ENCODE measurements at regions not wholly inside any gene's neighbourhood (a gene's known extent, or its start where the extent isn't known, plus 50 kb on each side); places are given as distances from the start of the nearest gene placed in this dataset.

- 72% methylated on average over 5 of the region's 5 CpGs for WGBS
- DNase-seq (ENCODE audit: low spot score), result no peak
- no peaks in the 10 kb centered on the region for H3K36me3 ChIP-seq (ENCODE audit: control insufficient read depth in 4 of 4, insufficient read depth in 3 of 4, low read depth in 1 of 4, low read length in 3 of 4)
- no peak overlapping the region for H3K27ac ChIP-seq (ENCODE audit: low read depth in 1 of 2, low read length in 2 of 2)
- H3K27me3 ChIP-seq (ENCODE audit: control insufficient read depth in 4 of 4, insufficient read depth in 4 of 4, low read length in 3 of 4), result no peaks in the 10 kb centered on the region
- TF ChIP-seq JUND (IDR thresholded peaks at IDR 0.05), result no peak
- no peak for TF ChIP-seq ZBTB33 (IDR thresholded peaks at IDR 0.05)
- TF ChIP-seq HNF4G (IDR thresholded peaks at IDR 0.05), result no peak
- TF ChIP-seq MAX (IDR thresholded peaks at IDR 0.05), result no peak
- TF ChIP-seq EGR1 (IDR thresholded peaks at IDR 0.05; ENCODE audit: low read depth in 2 of 2), result no peak
- no peak for TF ChIP-seq CTCF (IDR thresholded peaks at IDR 0.05; ENCODE audit: low read depth, low read length, missing input control)
- TF ChIP-seq ATF3 (IDR thresholded peaks at IDR 0.05), result no peak
- TF ChIP-seq YY1 (IDR thresholded peaks at IDR 0.05), result no peak
- no peak for TF ChIP-seq RXRA (IDR thresholded peaks at IDR 0.05)
- TF ChIP-seq REST (IDR thresholded peaks at IDR 0.05), result no peak
- TF ChIP-seq FOXA2 (IDR thresholded peaks at IDR 0.05), result no peak
- no peak for TF ChIP-seq SP1 (IDR thresholded peaks at IDR 0.05)
- no peak for TF ChIP-seq TAF1 (conservative IDR thresholded peaks at IDR 0.05)
- TF ChIP-seq NR2F2 (IDR thresholded peaks at IDR 0.05), result no peak
- TF ChIP-seq FOXA1 (IDR thresholded peaks at IDR 0.05), result no peak
- no peak for TF ChIP-seq HNF4A (conservative IDR thresholded peaks at IDR 0.05)
- no peak for TF ChIP-seq GABPA (IDR thresholded peaks at IDR 0.05 in 1 of 2, conservative IDR thresholded peaks at IDR 0.05 in 1 of 2)
- no peaks in the 10 kb centered on the region for H3K9me3 ChIP-seq (ENCODE audit: control insufficient read depth in 4 of 4, low read length in 3 of 4)
- H3K4me3 ChIP-seq (ENCODE audit: low read depth in 1 of 3, low read length in 3 of 3), result no peak overlapping the region
- no peak overlapping the region for H3K9ac ChIP-seq (ENCODE audit: low read depth in 1 of 2, low read length in 2 of 2)
- H3K4me1 ChIP-seq (ENCODE audit: control insufficient read depth in 4 of 4, insufficient read depth in 4 of 4, low read length in 3 of 4), result no peaks in the 10 kb centered on the region
These were observed 197.9 kb upstream of the HDAC4 start for GRCh38 chr2:239598732-239599090.

Measured in liver (tissue), 8 donors.